Natural killer cell (primary cell): ENCODE measurements at regions not wholly inside any gene's neighbourhood (a gene's known extent, or its start where the extent isn't known, plus 50 kb on each side); places are given as distances from the start of the nearest gene placed in this dataset.

ENCODE experiments used
- ATAC-seq, 3 donors: fragments of 150-1000 bp in 2 of 3; fragments of 200-7000 bp in 1 of 3; cut with Tn5 transposase; 1 replicate in 1 of 3; 2 replicates in 2 of 3; pipeline ENCODE4 v1.10.0; 2021; ENCODE audit warnings: mild to moderate bottlenecking in 2 of 3, moderate library complexity in 2 of 3
- DNase-seq, 2 donors: peaks; one replicate each; pipeline versions ENCODE4 v3.0.0 to v3.0.0-alpha.2; 2013 to 2021; ENCODE audit warnings: mixed read lengths in 1 of 2
- H3K27ac ChIP-seq: one replicate; pipeline ENCODE4 v1.5.1; 2013; ENCODE audit warnings: mild to moderate bottlenecking, low read length
- H3K27me3 ChIP-seq: one replicate; pipeline ENCODE4 v1.6.1; 2013; ENCODE audit warnings: low read length; ENCODE audit not compliant: control insufficient read depth, insufficient read depth
- H3K36me3 ChIP-seq: one replicate; pipeline ENCODE4 v1.6.1; 2013; ENCODE audit warnings: low read length; ENCODE audit not compliant: control insufficient read depth, insufficient read depth
- H3K4me1 ChIP-seq: one replicate; pipeline ENCODE4 v1.6.1; 2013; ENCODE audit warnings: low read length; ENCODE audit not compliant: control insufficient read depth, insufficient read depth
- H3K4me3 ChIP-seq: one replicate; pipeline ENCODE4 v1.5.1; 2013; ENCODE audit warnings: low read length
- H3K9me3 ChIP-seq: one replicate; pipeline ENCODE4 v1.6.1; 2013; ENCODE audit warnings: low read length; ENCODE audit not compliant: control insufficient read depth, insufficient read depth
- H3K27ac Mint-ChIP-seq, 2 donors: one replicate each; pipeline ENCODE4 v1.8.0; 2022; ENCODE audit warnings: mild to moderate bottlenecking in 2 of 2, mixed read lengths in 2 of 2, moderate library complexity in 1 of 2
- H3K27me3 Mint-ChIP-seq, 2 donors: one replicate each; pipeline ENCODE4 v1.8.0; 2022; ENCODE audit warnings: low read depth in 2 of 2, mixed read lengths in 2 of 2
- H3K36me3 Mint-ChIP-seq: one replicate; pipeline ENCODE4 v1.8.0; 2022; ENCODE audit warnings: mixed read lengths
- H3K4me1 Mint-ChIP-seq, 2 donors: one replicate each; pipeline ENCODE4 v1.8.0; 2022; ENCODE audit warnings: mixed read lengths in 2 of 2
- H3K4me3 Mint-ChIP-seq: one replicate; pipeline ENCODE4 v1.8.0; 2022; ENCODE audit warnings: mild to moderate bottlenecking, moderate library complexity, mixed read lengths
- H3K9me3 Mint-ChIP-seq, 2 donors: one replicate each; pipeline ENCODE4 v1.8.0; 2022; ENCODE audit warnings: mixed read lengths in 2 of 2
- WGBS: methylation state at CpG from one replicate; pipeline ENCODE4 v1.1.7; 2013; ENCODE audit warnings: missing lambda C conversion rate; ENCODE audit not compliant: insufficient coverage; 5-methylcytosine and 5-hydroxymethylcytosine counted together
- intact Hi-C: fragments of 100-400 bp; cut with micrococcal nuclease; formaldehyde crosslinking; loops from one replicate; pipeline ENCODE4 v1.14.2; 2022
- TF ChIP-seq, protein P1 (sequence below): fragments of 200-600 bp; IDR thresholded peaks from one replicate; pipeline ENCODE4 v1.8.0; 2022; ENCODE audit warnings: antibody characterized with exemption

DNA sequence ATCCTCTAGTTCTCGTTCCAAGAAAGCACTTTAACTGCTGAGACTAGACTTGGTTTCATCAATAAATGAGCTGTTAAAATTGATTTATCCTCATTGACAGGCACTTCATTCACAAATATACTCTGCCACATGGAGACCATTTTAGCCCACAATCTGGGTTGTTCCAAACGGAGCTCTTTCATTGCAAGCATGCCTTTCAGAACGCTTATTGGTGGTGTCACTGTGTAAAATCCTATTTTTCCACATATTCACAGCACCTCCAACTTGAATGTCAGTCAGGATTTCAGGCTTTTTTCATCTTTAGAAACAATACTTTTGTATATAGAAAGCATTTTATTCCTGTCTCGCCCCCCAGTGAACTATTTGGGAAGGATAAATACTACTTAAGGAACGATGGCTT is 424.7 kb upstream of the NRP1 start:
- 87% methylated on average over 3 of the region's 5 CpGs for WGBS

DNA sequence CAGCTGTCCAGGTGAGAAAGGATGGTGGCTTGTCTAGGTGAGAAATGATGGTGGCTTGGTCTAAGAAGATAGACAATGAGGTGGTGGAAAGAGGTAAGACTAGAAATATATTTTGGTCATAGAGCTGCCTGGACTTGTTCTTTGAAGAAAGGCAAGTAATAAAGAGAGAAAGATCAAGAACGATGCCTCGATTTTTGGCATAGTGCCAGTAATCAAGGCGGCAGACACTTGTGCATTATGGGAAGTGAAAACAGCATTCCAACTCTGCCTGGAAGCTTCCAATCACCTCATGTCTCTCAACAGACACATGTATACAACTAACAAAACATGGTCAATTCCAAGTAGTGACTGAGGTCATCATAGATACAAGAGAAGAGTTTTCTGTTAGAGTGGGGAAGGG is 423.8 kb upstream of the NRP1 start:
- Mint-ChIP-seq H3K36me3 (no peaks in the 10 kb centered on the region), H3K27ac (no peak overlapping the region), H3K4me3 (no peak overlapping the region), H3K4me1 (peaks cover 6 to 7% of the 10 kb centered on the region in 2 donors), H3K27me3 (no peaks in the 10 kb centered on the region), H3K9me3 (peaks cover 2% of the 10 kb centered on the region in 2 donors)
- no peak overlapping the region for H3K4me3 ChIP-seq
- no peaks in the 10 kb centered on the region for H3K36me3 ChIP-seq
- intact Hi-C loops = no loop called here
- TF ChIP-seq, protein P1, sequence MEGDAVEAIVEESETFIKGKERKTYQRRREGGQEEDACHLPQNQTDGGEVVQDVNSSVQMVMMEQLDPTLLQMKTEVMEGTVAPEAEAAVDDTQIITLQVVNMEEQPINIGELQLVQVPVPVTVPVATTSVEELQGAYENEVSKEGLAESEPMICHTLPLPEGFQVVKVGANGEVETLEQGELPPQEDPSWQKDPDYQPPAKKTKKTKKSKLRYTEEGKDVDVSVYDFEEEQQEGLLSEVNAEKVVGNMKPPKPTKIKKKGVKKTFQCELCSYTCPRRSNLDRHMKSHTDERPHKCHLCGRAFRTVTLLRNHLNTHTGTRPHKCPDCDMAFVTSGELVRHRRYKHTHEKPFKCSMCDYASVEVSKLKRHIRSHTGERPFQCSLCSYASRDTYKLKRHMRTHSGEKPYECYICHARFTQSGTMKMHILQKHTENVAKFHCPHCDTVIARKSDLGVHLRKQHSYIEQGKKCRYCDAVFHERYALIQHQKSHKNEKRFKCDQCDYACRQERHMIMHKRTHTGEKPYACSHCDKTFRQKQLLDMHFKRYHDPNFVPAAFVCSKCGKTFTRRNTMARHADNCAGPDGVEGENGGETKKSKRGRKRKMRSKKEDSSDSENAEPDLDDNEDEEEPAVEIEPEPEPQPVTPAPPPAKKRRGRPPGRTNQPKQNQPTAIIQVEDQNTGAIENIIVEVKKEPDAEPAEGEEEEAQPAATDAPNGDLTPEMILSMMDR = no peak
- H3K4me1 ChIP-seq = no peaks in the 10 kb centered on the region
- ATAC-seq (no peak), DNase-seq (no peak)
- no peaks in the 10 kb centered on the region for H3K27me3 ChIP-seq
- H3K27ac ChIP-seq = no peak overlapping the region
- 96% methylated on average over 3 of the region's 3 CpGs for WGBS
- H3K9me3 ChIP-seq = peaks cover 4% of the 10 kb centered on the region

More for the DNA sequence above, 424.7 kb upstream of the NRP1 start:
- Mint-ChIP-seq H3K4me1 (peaks cover 5% of the 10 kb centered on the region in 2 donors), H3K27ac (no peak overlapping the region), H3K4me3 (no peak overlapping the region), H3K27me3 (no peaks in the 10 kb centered on the region), H3K9me3 (peaks cover 2% of the 10 kb centered on the region in 2 donors), H3K36me3 (no peaks in the 10 kb centered on the region)
- ATAC-seq (no peak), DNase-seq (no peak)
- Histone ChIP-seq H3K9me3 (peaks cover 4% of the 10 kb centered on the region), H3K27me3 (no peaks in the 10 kb centered on the region), H3K4me3 (no peak overlapping the region), H3K4me1 (no peaks in the 10 kb centered on the region), H3K27ac (no peak overlapping the region), H3K36me3 (no peaks in the 10 kb centered on the region)
- intact Hi-C loops = no loop called here
- TF ChIP-seq, protein P1 = no peak

DNA sequence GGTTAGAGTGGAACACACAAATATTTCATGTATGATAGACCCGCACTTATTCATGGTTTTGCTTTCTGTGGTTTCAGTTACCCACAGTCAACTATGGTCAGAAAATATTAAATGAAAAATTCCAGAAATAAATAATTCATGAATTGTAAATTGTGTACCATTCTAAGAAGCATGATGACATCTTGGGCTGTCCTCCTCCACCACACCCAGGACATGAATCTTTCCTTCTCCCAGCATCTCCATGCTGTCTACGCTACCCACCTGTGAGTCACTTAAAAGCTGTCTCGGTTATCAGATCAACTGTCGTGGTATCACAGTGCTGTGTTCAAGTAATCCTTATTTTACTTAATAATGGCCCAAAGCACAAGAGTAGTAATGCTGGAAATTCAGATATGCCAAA is 419.6 kb upstream of the NRP1 start:
- intact Hi-C loops = no loop called here
- no peaks in the 10 kb centered on the region for H3K4me1 ChIP-seq
- H3K4me3 Mint-ChIP-seq = no peak overlapping the region

DNA sequence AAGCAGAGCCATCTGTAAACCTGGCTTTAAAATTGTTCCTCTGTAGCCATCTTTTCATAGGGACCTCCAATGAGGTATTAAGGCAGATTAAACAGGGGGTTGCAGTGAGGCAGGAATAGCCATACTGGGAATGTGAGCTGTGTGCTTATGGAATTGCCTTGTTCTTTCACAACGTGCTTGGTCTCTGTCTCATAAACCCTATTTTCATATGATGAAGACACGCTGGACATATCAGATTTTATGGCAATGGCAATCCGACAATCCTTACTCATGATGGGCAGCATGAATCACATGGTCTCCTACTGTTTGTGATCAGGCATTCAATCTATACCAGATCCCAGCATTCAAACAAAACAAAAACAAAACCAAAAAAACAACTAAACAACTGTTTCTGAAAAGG is 418.9 kb upstream of the NRP1 start:
- TF ChIP-seq, protein P1 = no peak
- Mint-ChIP-seq H3K4me3 (no peak overlapping the region), H3K27me3 (no peaks in the 10 kb centered on the region), H3K4me1 (peaks cover 10 to 25% of the 10 kb centered on the region in 2 donors), H3K9me3 (no peaks in the 10 kb centered on the region), H3K27ac (no peak overlapping the region), H3K36me3 (no peaks in the 10 kb centered on the region)
- no peaks in the 10 kb centered on the region for H3K9me3 ChIP-seq
- DNase-seq (no peak), ATAC-seq (no peak)
- H3K4me1 ChIP-seq = peaks cover 5% of the 10 kb centered on the region
- H3K36me3 ChIP-seq = no peaks in the 10 kb centered on the region
- intact Hi-C loops = no loop called here
- H3K27me3 ChIP-seq = no peaks in the 10 kb centered on the region
- H3K27ac ChIP-seq = no peak overlapping the region
- no peak overlapping the region for H3K4me3 ChIP-seq
- WGBS = 90% methylated on average over 3 of the region's 3 CpGs

More for the DNA sequence above, 419.6 kb upstream of the NRP1 start:
- 75% methylated on average over 3 of the region's 4 CpGs for WGBS
- Mint-ChIP-seq H3K27me3 (no peaks in the 10 kb centered on the region), H3K36me3 (no peaks in the 10 kb centered on the region), H3K27ac (no peak overlapping the region), H3K9me3 (no peaks in the 10 kb centered on the region), H3K4me1 (peaks cover 10 to 18% of the 10 kb centered on the region in 2 donors)
- DNase-seq = no peak
- ATAC-seq = no peak
- no peaks in the 10 kb centered on the region for H3K9me3 ChIP-seq
- H3K27me3 ChIP-seq = no peaks in the 10 kb centered on the region
- no peak overlapping the region for H3K4me3 ChIP-seq
- TF ChIP-seq, protein P1 = no peak
- no peaks in the 10 kb centered on the region for H3K36me3 ChIP-seq
- H3K27ac ChIP-seq = no peak overlapping the region
